ENCODE measurements at regions not wholly inside any gene's neighbourhood (a gene's known extent, or its start where the extent isn't known, plus 50 kb on each side); places are given as distances from the start of the nearest gene placed in this dataset.

- no peak overlapping the region for H3K9ac ChIP-seq (ENCODE audit: low read length)
- H3K27ac ChIP-seq (ENCODE audit: low read depth, low read length): no peak overlapping the region
- no peaks in the 10 kb centered on the region for H3K27me3 ChIP-seq (ENCODE audit: control insufficient read depth in 1 of 2, insufficient read depth in 2 of 2, low read length in 2 of 2)
- H3K9me3 ChIP-seq (ENCODE audit: low read length): no peaks in the 10 kb centered on the region
- H3K4me3 ChIP-seq (ENCODE audit: low read depth in 1 of 2, low read length in 2 of 2): no peak overlapping the region
- H3K4me1 ChIP-seq (ENCODE audit: insufficient read depth, low read length): peaks cover 17% of the 10 kb centered on the region
- no peaks in the 10 kb centered on the region for H3K36me3 ChIP-seq (ENCODE audit: insufficient read depth, low read length)
Measured at GRCh38 chr6:170053966-170054661, 236.8 kb downstream of the DLL1 start.

- Histone ChIP-seq H3K9me3 (ENCODE audit: low read length) (no peaks in the 10 kb centered on the region), H3K27ac (ENCODE audit: low read depth, low read length) (no peak overlapping the region), H3K4me3 (ENCODE audit: low read depth in 1 of 2, low read length in 2 of 2) (no peak overlapping the region), H3K36me3 (ENCODE audit: insufficient read depth, low read length) (no peaks in the 10 kb centered on the region), H3K4me1 (ENCODE audit: insufficient read depth, low read length) (peaks cover 21% of the 10 kb centered on the region), H3K27me3 (ENCODE audit: control insufficient read depth in 1 of 2, insufficient read depth in 2 of 2, low read length in 2 of 2) (no peaks in the 10 kb centered on the region), H3K9ac (ENCODE audit: low read length) (no peak overlapping the region)
Measured at GRCh38 chr6:170052991-170053821, 237.7 kb downstream of the DLL1 start.

GRCh38 chr6:170051229-170052172 lies 239.4 kb downstream of the DLL1 start:
- H3K9ac ChIP-seq (ENCODE audit: low read length): no peak overlapping the region
- H3K27ac ChIP-seq (ENCODE audit: low read depth, low read length): no peak overlapping the region
- no peaks in the 10 kb centered on the region for H3K9me3 ChIP-seq (ENCODE audit: low read length)
- H3K4me1 ChIP-seq (ENCODE audit: insufficient read depth, low read length): peaks cover 21% of the 10 kb centered on the region
- H3K27me3 ChIP-seq (ENCODE audit: control insufficient read depth in 1 of 2, insufficient read depth in 2 of 2, low read length in 2 of 2): no peaks in the 10 kb centered on the region
- H3K4me3 ChIP-seq (ENCODE audit: low read depth in 1 of 2, low read length in 2 of 2): no peak overlapping the region
- H3K36me3 ChIP-seq (ENCODE audit: insufficient read depth, low read length): no peaks in the 10 kb centered on the region

- H3K4me1 ChIP-seq (ENCODE audit: insufficient read depth, low read length): peaks cover 21% of the 10 kb centered on the region
- H3K27ac ChIP-seq (ENCODE audit: low read depth, low read length): peak overlapping the region; percentile 91
- no peaks in the 10 kb centered on the region for H3K27me3 ChIP-seq (ENCODE audit: control insufficient read depth in 1 of 2, insufficient read depth in 2 of 2, low read length in 2 of 2)
- H3K9ac ChIP-seq (ENCODE audit: low read length): peak overlapping the region; percentile 6
- no peak overlapping the region for H3K4me3 ChIP-seq (ENCODE audit: low read depth in 1 of 2, low read length in 2 of 2)
- H3K9me3 ChIP-seq (ENCODE audit: low read length): no peaks in the 10 kb centered on the region
- H3K36me3 ChIP-seq (ENCODE audit: insufficient read depth, low read length): no peaks in the 10 kb centered on the region
Measured at GRCh38 chr6:170050591-170051041, 240.3 kb downstream of the DLL1 start.

GRCh38 chr6:170049641-170050561 lies 241.0 kb downstream of the DLL1 start:
- H3K9ac ChIP-seq (ENCODE audit: low read length): peak overlapping the region; percentile 6

GRCh38 chr6:170048615-170049256 lies 242.1 kb downstream of the DLL1 start:
- H3K27ac ChIP-seq (ENCODE audit: low read depth, low read length): peak overlapping the region; percentile 91
- no peaks in the 10 kb centered on the region for H3K36me3 ChIP-seq (ENCODE audit: insufficient read depth, low read length)
- H3K27me3 ChIP-seq (ENCODE audit: control insufficient read depth in 1 of 2, insufficient read depth in 2 of 2, low read length in 2 of 2): no peaks in the 10 kb centered on the region
- H3K4me1 ChIP-seq (ENCODE audit: insufficient read depth, low read length): peaks cover 21% of the 10 kb centered on the region
- no peak overlapping the region for H3K9ac ChIP-seq (ENCODE audit: low read length)
- H3K4me3 ChIP-seq (ENCODE audit: low read depth in 1 of 2, low read length in 2 of 2): no peak overlapping the region
- no peaks in the 10 kb centered on the region for H3K9me3 ChIP-seq (ENCODE audit: low read length)

More at GRCh38 chr6:170049641-170050561, 241.0 kb downstream of the DLL1 start:
- H3K36me3 ChIP-seq (ENCODE audit: insufficient read depth, low read length): no peaks in the 10 kb centered on the region
- H3K4me1 ChIP-seq (ENCODE audit: insufficient read depth, low read length): peaks cover 21% of the 10 kb centered on the region
- H3K27me3 ChIP-seq (ENCODE audit: control insufficient read depth in 1 of 2, insufficient read depth in 2 of 2, low read length in 2 of 2): no peaks in the 10 kb centered on the region
- no peak overlapping the region for H3K4me3 ChIP-seq (ENCODE audit: low read depth in 1 of 2, low read length in 2 of 2)
- H3K27ac ChIP-seq (ENCODE audit: low read depth, low read length): peak overlapping the region; percentile 91
- no peaks in the 10 kb centered on the region for H3K9me3 ChIP-seq (ENCODE audit: low read length)

GRCh38 chr6:170047823-170048222 lies 243.1 kb downstream of the DLL1 start:
- no peaks in the 10 kb centered on the region for H3K36me3 ChIP-seq (ENCODE audit: insufficient read depth, low read length)
- no peak overlapping the region for H3K9ac ChIP-seq (ENCODE audit: low read length)
- H3K27ac ChIP-seq (ENCODE audit: low read depth, low read length): no peak overlapping the region
- H3K27me3 ChIP-seq (ENCODE audit: control insufficient read depth in 1 of 2, insufficient read depth in 2 of 2, low read length in 2 of 2): no peaks in the 10 kb centered on the region
- H3K9me3 ChIP-seq (ENCODE audit: low read length): no peaks in the 10 kb centered on the region
- H3K4me3 ChIP-seq (ENCODE audit: low read depth in 1 of 2, low read length in 2 of 2): no peak overlapping the region
- peaks cover 21% of the 10 kb centered on the region for H3K4me1 ChIP-seq (ENCODE audit: insufficient read depth, low read length)

- no peaks in the 10 kb centered on the region for H3K27me3 ChIP-seq (ENCODE audit: control insufficient read depth in 1 of 2, insufficient read depth in 2 of 2, low read length in 2 of 2)
- H3K27ac ChIP-seq (ENCODE audit: low read depth, low read length): no peak overlapping the region
Measured at GRCh38 chr6:170046791-170047626, 243.9 kb downstream of the DLL1 start.

GRCh38 chr6:170045981-170046667 lies 244.8 kb downstream of the DLL1 start:
- H3K4me3 ChIP-seq (ENCODE audit: low read depth in 1 of 2, low read length in 2 of 2): no peak overlapping the region
- peaks cover 21% of the 10 kb centered on the region for H3K4me1 ChIP-seq (ENCODE audit: insufficient read depth, low read length)
- no peaks in the 10 kb centered on the region for H3K36me3 ChIP-seq (ENCODE audit: insufficient read depth, low read length)
- H3K9ac ChIP-seq (ENCODE audit: low read length): no peak overlapping the region
- no peaks in the 10 kb centered on the region for H3K9me3 ChIP-seq (ENCODE audit: low read length)
- no peaks in the 10 kb centered on the region for H3K27me3 ChIP-seq (ENCODE audit: control insufficient read depth in 1 of 2, insufficient read depth in 2 of 2, low read length in 2 of 2)
- peak overlapping the region; percentile 50 for H3K27ac ChIP-seq (ENCODE audit: low read depth, low read length)

More at GRCh38 chr6:170046791-170047626, 243.9 kb downstream of the DLL1 start:
- H3K4me1 ChIP-seq (ENCODE audit: insufficient read depth, low read length): peaks cover 21% of the 10 kb centered on the region
- no peak overlapping the region for H3K9ac ChIP-seq (ENCODE audit: low read length)
- no peaks in the 10 kb centered on the region for H3K36me3 ChIP-seq (ENCODE audit: insufficient read depth, low read length)
- no peak overlapping the region for H3K4me3 ChIP-seq (ENCODE audit: low read depth in 1 of 2, low read length in 2 of 2)
- no peaks in the 10 kb centered on the region for H3K9me3 ChIP-seq (ENCODE audit: low read length)

All from muscle layer of colon (tissue), 2 donors.